IPS DF 6.9 (cell line): ENCODE measurements at regions not wholly inside any gene's neighbourhood (a gene's known extent, or its start where the extent isn't known, plus 50 kb on each side); places are given as distances from the start of the nearest gene placed in this dataset.

ENCODE experiments used
- DNase-seq: peaks from one replicate; pipeline ENCODE4 v3.0.0-alpha.2; 2013; ENCODE audit warnings: low read depth, low spot score
- H3K27ac ChIP-seq: one replicate; pipeline ENCODE4 v1.5.1; 2013; ENCODE audit warnings: low read length, control low read depth
- H3K27me3 ChIP-seq: 2 replicates; pipeline ENCODE4 v1.6.1; 2013; ENCODE audit warnings: mild to moderate bottlenecking, low read length; ENCODE audit not compliant: control insufficient read depth, insufficient read depth
- H3K36me3 ChIP-seq: 2 replicates; pipeline ENCODE4 v1.6.1; 2013; ENCODE audit warnings: low read length; ENCODE audit not compliant: control insufficient read depth, insufficient read depth
- H3K4me1 ChIP-seq: 2 replicates; pipeline ENCODE4 v1.6.1; 2013; ENCODE audit warnings: low read length; ENCODE audit not compliant: control insufficient read depth, insufficient read depth
- H3K4me3 ChIP-seq: 2 replicates; pipeline ENCODE4 v1.5.1; 2013; ENCODE audit warnings: mild to moderate bottlenecking, low read length
- H3K9me3 ChIP-seq: 2 replicates; pipeline ENCODE4 v1.6.1; 2013; ENCODE audit warnings: low read length, inconsistent platforms; ENCODE audit not compliant: control insufficient read depth, insufficient read depth
- WGBS: extraction: QIAGEN DNeasy Blood & Tissue Kit; methylation state at CpG from one replicate; pipeline ENCODE4 v1.1.7; 2013; ENCODE audit warnings: mixed read lengths, missing lambda C conversion rate; ENCODE audit not compliant: insufficient read length, insufficient coverage; 5-methylcytosine and 5-hydroxymethylcytosine counted together

DNA sequence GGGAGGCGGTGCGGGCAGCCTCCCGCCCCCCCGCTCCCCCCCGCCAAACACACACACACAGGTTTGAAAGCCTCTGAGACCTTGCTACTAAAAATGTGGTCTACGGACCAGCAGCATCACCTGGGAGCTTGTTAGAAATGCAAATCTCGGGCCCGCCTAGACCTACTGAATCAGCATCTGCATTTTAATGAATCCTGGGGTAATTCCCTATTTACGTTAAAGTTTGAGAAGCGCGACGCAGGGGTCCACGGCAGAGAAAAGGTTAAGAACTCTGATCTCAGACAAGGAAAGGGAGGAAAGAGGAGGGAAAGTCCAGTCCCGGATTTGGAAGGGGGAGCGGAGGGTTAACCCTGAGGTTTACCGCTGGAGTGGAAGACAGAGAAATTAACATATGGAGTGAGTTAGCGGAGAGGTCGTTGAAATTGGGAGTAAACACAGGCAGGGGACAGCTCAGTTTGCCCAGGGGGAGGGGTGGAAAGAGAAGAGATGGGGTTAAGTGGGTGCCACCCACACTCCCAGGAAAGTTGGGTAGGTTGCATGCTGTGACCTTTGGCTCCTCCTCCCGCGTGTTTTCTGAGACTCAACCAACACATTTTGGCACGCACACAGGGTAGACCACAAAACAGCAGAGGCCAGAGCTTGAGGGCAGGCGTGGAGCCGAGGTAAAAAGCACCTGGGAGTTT lies 483.6 kb downstream of the BCOR start:
- Histone ChIP-seq H3K9me3 (no peaks in the 10 kb centered on the region), H3K4me3 (peak overlapping the region; percentile 12; the same call in 1 of the 2 replicates), H3K4me1 (0 out of 2 replicates have a peak, but pooled peaks cover 2% of the 10 kb centered on the region), H3K27ac (no peak overlapping the region), H3K27me3 (no peaks in the 10 kb centered on the region), H3K36me3 (no peaks in the 10 kb centered on the region)
- no CpG with 5 or more reads among the region's 23 CpGs for WGBS
- DNase-seq = peak; percentile 20

DNA sequence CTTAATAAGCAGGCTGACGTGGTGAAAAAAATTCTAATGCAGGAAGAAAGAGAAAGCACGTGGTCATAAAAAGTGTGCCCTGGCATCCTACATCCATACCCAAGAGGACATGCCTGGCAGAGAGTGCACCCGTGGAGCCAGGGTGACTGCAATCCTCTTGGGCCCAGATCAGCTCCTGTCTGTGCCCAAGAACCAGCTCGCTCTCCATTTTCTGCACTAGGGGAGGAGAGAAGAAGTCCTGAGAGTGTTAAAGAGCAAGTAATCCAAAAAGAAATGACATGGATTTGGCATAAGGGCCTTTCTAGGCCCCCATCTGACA lies 483.1 kb downstream of the BCOR start:
- Histone ChIP-seq H3K4me3 (no peak overlapping the region), H3K9me3 (no peaks in the 10 kb centered on the region), H3K36me3 (no peaks in the 10 kb centered on the region), H3K27ac (no peak overlapping the region), H3K4me1 (0 out of 2 replicates have a peak, but pooled peaks cover 2% of the 10 kb centered on the region), H3K27me3 (no peaks in the 10 kb centered on the region)
- DNase-seq = no peak
- WGBS = no CpG with 5 or more reads among the region's 4 CpGs

DNA sequence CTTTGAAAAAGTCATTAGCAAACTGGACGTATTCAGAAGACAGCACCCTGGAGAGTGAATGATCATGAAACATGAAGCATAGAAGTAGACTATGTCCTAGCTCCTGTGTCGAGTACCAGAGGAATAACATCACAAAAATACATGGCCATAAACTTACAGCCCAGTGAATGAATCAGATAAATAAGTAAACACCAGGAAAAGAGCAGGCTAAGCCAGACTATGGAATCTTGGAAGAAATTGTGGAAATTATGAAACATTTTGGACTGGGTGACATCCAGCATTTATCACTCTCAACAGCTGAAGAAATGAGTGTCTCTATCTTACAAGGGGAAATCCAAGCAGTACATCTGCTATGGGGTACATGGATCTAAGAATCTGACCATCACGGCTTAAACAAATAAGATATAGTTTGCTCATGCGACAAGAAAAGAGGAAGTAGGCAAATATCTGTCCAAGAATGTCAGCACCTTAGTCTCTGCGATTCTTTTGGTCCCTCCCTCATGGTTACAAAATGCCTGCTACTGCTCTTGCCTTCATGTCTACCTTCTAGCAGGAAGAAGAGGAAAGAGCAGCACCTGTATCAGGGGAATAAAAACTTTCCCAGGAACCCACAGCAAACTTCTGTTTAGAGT lies 481.5 kb downstream of the BCOR start:
- no peak overlapping the region for H3K27ac ChIP-seq
- H3K4me3 ChIP-seq = no peak overlapping the region
- H3K9me3 ChIP-seq = no peaks in the 10 kb centered on the region
- H3K4me1 ChIP-seq = 0 out of 2 replicates have a peak, but pooled peaks cover 2% of the 10 kb centered on the region
- no peak for DNase-seq
- no peaks in the 10 kb centered on the region for H3K27me3 ChIP-seq
- H3K36me3 ChIP-seq = no peaks in the 10 kb centered on the region
- no CpG with 5 or more reads among the region's 5 CpGs for WGBS

DNA sequence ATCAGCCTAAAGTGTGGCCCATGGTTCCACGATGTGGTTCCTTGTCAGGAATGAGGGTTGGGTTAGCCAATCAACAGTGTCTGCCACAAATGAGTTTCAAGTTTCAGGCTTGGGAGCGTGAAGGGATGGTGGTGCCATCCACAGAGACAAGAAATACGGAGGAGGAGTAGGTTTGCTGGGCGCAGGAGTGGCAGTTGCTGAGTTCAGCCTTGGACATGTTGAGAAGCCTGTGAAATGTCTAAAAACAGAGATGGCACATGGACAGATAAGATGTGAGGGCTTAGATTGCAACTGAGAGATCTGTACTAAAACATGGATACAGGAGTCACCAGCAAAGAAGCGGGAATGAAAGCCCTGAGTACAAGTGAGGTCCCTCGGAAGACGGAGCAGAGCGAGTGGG lies 481.0 kb downstream of the BCOR start:
- H3K9me3 ChIP-seq = no peaks in the 10 kb centered on the region
- H3K4me3 ChIP-seq = no peak overlapping the region
- WGBS = no CpG with 5 or more reads among the region's 8 CpGs
- DNase-seq = no peak
- no peaks in the 10 kb centered on the region for H3K27me3 ChIP-seq
- 0 out of 2 replicates have a peak, but pooled peaks cover 2% of the 10 kb centered on the region for H3K4me1 ChIP-seq
- no peak overlapping the region for H3K27ac ChIP-seq
- no peaks in the 10 kb centered on the region for H3K36me3 ChIP-seq

DNA sequence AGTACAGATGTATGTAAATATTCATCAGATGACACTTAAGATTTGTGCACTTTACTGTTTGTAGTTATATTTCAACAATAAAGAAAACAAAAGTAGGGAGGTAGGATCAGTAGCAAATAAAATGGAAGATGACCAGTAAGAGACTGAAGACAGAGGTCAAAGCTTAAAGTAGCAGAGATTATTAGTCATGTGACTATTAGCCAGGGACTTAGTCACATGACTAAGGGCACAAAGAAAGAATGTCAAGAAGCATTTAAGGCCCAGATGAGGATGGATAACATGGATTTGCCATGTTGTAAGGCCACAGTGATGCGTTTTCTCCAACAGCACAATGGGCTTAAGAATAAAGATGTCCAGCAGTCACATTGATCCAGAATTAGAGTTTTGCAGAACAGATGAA lies 479.6 kb downstream of the BCOR start:
- no peak for DNase-seq
- H3K4me1 ChIP-seq = 0 out of 2 replicates have a peak, but pooled peaks cover 2% of the 10 kb centered on the region

DNA sequence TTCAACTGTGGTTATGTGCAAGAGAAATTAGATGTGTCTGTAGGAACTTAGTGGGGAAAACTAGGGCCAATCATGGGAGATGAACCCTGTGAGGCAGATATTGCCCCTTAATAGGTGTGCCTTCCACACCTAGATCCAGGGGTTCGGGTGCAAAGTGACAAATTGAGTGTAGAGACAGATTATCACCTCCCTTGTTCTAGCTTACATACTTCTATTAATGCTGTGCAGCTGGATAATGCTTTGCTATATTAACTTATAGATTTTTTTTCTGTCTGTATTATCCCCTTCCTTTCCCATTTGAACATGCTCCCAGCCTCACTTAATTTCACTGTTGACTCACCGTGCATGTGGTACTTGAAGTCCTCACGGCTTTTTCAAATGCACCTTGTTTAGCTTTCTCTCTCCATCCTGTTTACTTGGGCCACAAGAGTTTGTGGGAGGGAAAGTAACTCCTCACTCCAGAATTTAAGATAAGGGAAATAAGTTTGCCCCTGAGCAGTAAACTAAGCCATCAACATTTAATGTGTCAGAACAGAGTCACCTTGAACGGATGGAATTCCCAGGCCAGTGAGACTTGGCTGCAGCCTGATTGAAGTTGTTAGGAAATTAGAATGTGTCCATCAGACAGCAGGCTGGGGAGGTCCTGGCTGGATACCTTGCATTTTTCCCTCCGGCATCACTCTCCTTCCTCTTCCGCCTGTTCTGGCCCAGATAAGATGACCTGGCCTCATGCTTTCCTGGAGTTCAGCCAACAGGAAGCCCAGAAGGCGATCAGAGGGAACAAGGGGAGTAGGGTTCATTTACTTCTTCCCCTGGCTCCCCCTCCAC lies 478.4 kb downstream of the BCOR start:
- H3K27me3 ChIP-seq = no peaks in the 10 kb centered on the region
- WGBS = no CpG with 5 or more reads among the region's 7 CpGs
- DNase-seq = no peak
- 0 out of 2 replicates have a peak, but pooled peaks cover 2% of the 10 kb centered on the region for H3K4me1 ChIP-seq
- H3K4me3 ChIP-seq = no peak overlapping the region
- H3K36me3 ChIP-seq = no peaks in the 10 kb centered on the region
- H3K9me3 ChIP-seq = no peaks in the 10 kb centered on the region
- H3K27ac ChIP-seq = no peak overlapping the region

More for the DNA sequence above, 479.6 kb downstream of the BCOR start:
- H3K9me3 ChIP-seq = no peaks in the 10 kb centered on the region
- no CpG with 5 or more reads among the region's 1 CpG for WGBS
- H3K36me3 ChIP-seq = no peaks in the 10 kb centered on the region
- H3K27me3 ChIP-seq = no peaks in the 10 kb centered on the region
- no peak overlapping the region for H3K27ac ChIP-seq
- H3K4me3 ChIP-seq = no peak overlapping the region

DNA sequence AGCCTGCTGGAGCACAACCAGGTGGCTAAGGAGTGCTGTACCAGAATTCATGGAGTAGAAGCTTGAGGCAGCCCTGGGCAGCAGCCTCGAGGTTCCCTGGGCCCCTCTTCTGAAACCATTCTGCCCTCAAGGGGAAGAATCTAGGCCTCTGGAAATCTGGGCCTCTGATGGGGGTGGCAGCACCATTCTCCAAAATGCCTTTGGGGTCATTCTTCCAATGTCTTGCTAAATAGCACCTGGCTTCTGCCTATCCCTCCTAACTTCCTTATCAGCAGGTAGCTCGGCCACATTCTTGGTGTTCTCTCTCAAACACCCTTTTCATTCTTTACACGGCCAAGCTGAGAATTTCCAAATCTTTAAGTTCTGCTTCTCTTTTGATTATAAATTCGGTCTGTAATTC lies 473.6 kb downstream of the BCOR start:
- H3K9me3 ChIP-seq = no peaks in the 10 kb centered on the region
- H3K4me1 ChIP-seq = no peaks in the 10 kb centered on the region
- H3K36me3 ChIP-seq = no peaks in the 10 kb centered on the region
- no peak for DNase-seq
- no CpG with 5 or more reads among the region's 4 CpGs for WGBS
- no peak overlapping the region for H3K27ac ChIP-seq
- no peak overlapping the region for H3K4me3 ChIP-seq
- no peaks in the 10 kb centered on the region for H3K27me3 ChIP-seq

DNA sequence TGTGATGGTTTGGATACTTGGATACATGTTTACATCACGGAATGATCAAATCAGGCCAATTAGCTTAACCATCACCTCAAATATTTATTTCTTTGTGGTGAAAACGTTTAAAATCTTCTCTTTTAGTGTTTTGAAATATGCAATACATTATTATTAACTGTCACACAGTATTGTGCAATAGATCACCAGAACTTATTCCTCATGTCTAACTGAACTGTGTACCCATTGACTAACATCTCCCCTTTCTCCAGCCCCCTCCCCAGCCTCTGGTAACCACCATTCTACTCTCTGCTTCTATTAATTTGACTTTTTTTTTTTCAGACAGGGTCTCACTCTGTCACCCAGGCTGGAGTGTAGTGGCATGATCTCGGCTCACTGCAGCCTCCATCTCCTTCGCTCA lies 471.9 kb downstream of the BCOR start:
- Histone ChIP-seq H3K9me3 (no peaks in the 10 kb centered on the region), H3K36me3 (no peaks in the 10 kb centered on the region)

DNA sequence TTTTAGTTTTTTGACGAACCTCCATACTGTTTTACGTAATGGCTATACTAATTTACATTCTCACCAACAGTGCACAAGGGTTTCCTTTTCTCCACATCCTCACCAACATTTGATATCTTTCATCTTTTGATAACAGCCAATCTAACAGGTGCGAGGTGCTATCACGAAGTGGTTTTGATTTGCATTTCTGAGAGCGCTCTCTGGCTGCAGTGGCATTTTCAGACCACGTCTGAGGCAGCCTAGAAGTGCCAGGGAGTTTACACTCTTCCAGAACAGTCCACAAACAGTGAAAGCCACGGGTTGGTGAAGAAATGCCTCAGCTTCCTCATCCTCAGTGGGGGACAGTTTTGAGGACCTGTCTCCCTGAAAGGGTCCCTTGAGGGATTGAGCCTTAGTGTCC lies 471.0 kb downstream of the BCOR start:
- DNase-seq = no peak
- Histone ChIP-seq H3K36me3 (no peaks in the 10 kb centered on the region), H3K9me3 (no peaks in the 10 kb centered on the region), H3K27me3 (no peaks in the 10 kb centered on the region), H3K27ac (no peak overlapping the region), H3K4me1 (no peaks in the 10 kb centered on the region), H3K4me3 (no peak overlapping the region)
- WGBS = no CpG with 5 or more reads among the region's 7 CpGs

More for the DNA sequence above, 471.9 kb downstream of the BCOR start:
- no peak overlapping the region for H3K4me3 ChIP-seq
- H3K27ac ChIP-seq = no peak overlapping the region
- H3K4me1 ChIP-seq = no peaks in the 10 kb centered on the region
- no peaks in the 10 kb centered on the region for H3K27me3 ChIP-seq
- no CpG with 5 or more reads among the region's 4 CpGs for WGBS
- DNase-seq = no peak

DNA sequence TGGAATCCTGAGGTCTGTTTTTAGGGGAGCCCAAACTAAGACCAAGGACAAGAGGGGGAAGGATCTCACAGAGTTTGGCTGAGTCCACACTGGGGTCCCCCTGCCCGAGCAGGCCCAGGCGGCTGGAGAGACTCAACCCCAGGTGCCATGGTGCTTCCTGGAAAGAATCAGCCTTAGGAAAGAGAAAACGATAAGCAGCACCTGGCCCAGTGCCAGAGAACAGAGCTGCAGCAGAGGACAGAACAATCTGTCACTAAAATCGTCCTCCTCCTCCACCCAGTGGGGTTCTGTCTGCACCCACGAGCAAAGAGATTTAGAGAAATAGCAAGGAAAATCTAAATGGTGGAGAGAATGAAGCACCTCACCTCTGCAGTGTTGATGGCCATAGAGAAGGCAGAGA lies 470.5 kb downstream of the BCOR start:
- Histone ChIP-seq H3K4me1 (no peaks in the 10 kb centered on the region), H3K4me3 (no peak overlapping the region), H3K27me3 (no peaks in the 10 kb centered on the region), H3K27ac (no peak overlapping the region), H3K9me3 (no peaks in the 10 kb centered on the region), H3K36me3 (no peaks in the 10 kb centered on the region)
- DNase-seq = no peak
- WGBS = no CpG with 5 or more reads among the region's 5 CpGs
